GM18868 (cell line): ENCODE measurements at regions not wholly inside any gene's neighbourhood (a gene's known extent, or its start where the extent isn't known, plus 50 kb on each side); places are given as distances from the start of the nearest gene placed in this dataset.

Experiments
- ATAC-seq: cut with Tn5 transposase; IDR thresholded peaks from one replicate; pipeline ENCODE4 v1.9.1; 2021; ENCODE audit warnings: mild to moderate bottlenecking, moderate library complexity; ENCODE audit not compliant: unreplicated experiment

- no peak for ATAC-seq
Measured at GRCh38 chr2:18639756-18640453, 50.5 kb upstream of the NT5C1B start.
